ENCODE measurements at regions not wholly inside any gene's neighbourhood (a gene's known extent, or its start where the extent isn't known, plus 50 kb on each side); places are given as distances from the start of the nearest gene placed in this dataset.

- Histone ChIP-seq H2BK5ac (ENCODE audit: insufficient read length, low read length) (no peak overlapping the region), H3K56ac (ENCODE audit: insufficient read length, low read depth, low read length) (no peak overlapping the region), H3T11ph (ENCODE audit: low read length) (no peak overlapping the region), H3K4me1 (ENCODE audit: insufficient read depth, low read length) (no peaks in the 10 kb centered on the region; the same call in 1 of the 2 replicates), H3K79me2 (ENCODE audit: insufficient read depth, low read length) (peaks cover 3% of the 10 kb centered on the region; the same call in 1 of the 2 replicates), H4K5ac (ENCODE audit: insufficient read length, low read depth, low read length) (no peak overlapping the region), H2BK15ac (ENCODE audit: low read depth, low read length) (no peak overlapping the region), H3K9me3 (ENCODE audit: control insufficient read depth, low read depth, low read length) (no peaks in the 10 kb centered on the region), H3K79me1 (ENCODE audit: insufficient read depth, low read depth, low read length, poor library complexity, severe bottlenecking) (peaks cover 6% of the 10 kb centered on the region), H3K4me2 (ENCODE audit: insufficient read depth, insufficient read length, low read length) (no peak overlapping the region), H3K9ac (ENCODE audit: extremely low read depth, insufficient read length, low read length) (no peak overlapping the region), H3K27ac (ENCODE audit: insufficient read length, low read depth, low read length) (no peak overlapping the region), H4K8ac (replicated peaks; ENCODE audit: insufficient read length, low read depth, low read length) (no peak overlapping the region), H3K18ac (ENCODE audit: insufficient read length, low read depth, low read length) (no peak overlapping the region), H3K27me3 (ENCODE audit: insufficient read depth, low read length) (no peaks in the 10 kb centered on the region), H3K4ac (ENCODE audit: low read depth, low read length) (no peak overlapping the region), H2BK12ac (ENCODE audit: insufficient read length, low read depth, low read length) (no peak overlapping the region), H2BK120ac (ENCODE audit: low read depth, low read length, poor library complexity, severe bottlenecking) (no peak overlapping the region), H3K14ac (ENCODE audit: insufficient read depth, low read length) (no peak overlapping the region), H4K91ac (ENCODE audit: insufficient read length, low read depth, low read length) (no peak overlapping the region), H3K23me2 (ENCODE audit: insufficient read length, low read depth, low read length, poor library complexity, severe bottlenecking) (no peaks in the 10 kb centered on the region), H2BK20ac (ENCODE audit: low read depth, low read length, poor library complexity, severe bottlenecking) (no peak overlapping the region), H4K20me1 (ENCODE audit: control insufficient read depth, insufficient read depth, insufficient read length) (no peaks in the 10 kb centered on the region), H2AK5ac (ENCODE audit: insufficient read length, low read length) (no peak overlapping the region), H3K23ac (ENCODE audit: insufficient read length, low read depth, low read length) (no peak overlapping the region), H2AFZ (ENCODE audit: low read length) (no peak overlapping the region)
- DNase-seq, result no peak
- WGBS (ENCODE audit: extremely low coverage, insufficient read length, low lambda C conversion rate), result no CpG with 5 or more reads among the region's 5 CpGs
- H3K27ac Mint-ChIP-seq, result no peak overlapping the region
- no peaks in the 10 kb centered on the region for H3K9me3 Mint-ChIP-seq
- no peak for TF ChIP-seq CTCF (conservative IDR thresholded peaks at IDR 0.05)
- H3K4me3 Mint-ChIP-seq, result no peak overlapping the region
- peaks cover 20 to 23% of the 10 kb centered on the region in 2 experiments for H3K4me1 Mint-ChIP-seq
- peaks cover 0 to 4% (median 3%) of the 10 kb centered on the region in 3 experiments; a peak in 2 of 7 replicates for H3K36me3 Mint-ChIP-seq (ENCODE audit: insufficient read depth in 1 of 3, low read depth in 3 of 3)
- H3K27me3 Mint-ChIP-seq (ENCODE audit: low read depth), result no peaks in the 10 kb centered on the region
These were observed 59.4 kb upstream of the MGAT5 start for GRCh38 chr2:134194519-134194918.
